ENCODE measurements at regions not wholly inside any gene's neighbourhood (a gene's known extent, or its start where the extent isn't known, plus 50 kb on each side); places are given as distances from the start of the nearest gene placed in this dataset.

DNA sequence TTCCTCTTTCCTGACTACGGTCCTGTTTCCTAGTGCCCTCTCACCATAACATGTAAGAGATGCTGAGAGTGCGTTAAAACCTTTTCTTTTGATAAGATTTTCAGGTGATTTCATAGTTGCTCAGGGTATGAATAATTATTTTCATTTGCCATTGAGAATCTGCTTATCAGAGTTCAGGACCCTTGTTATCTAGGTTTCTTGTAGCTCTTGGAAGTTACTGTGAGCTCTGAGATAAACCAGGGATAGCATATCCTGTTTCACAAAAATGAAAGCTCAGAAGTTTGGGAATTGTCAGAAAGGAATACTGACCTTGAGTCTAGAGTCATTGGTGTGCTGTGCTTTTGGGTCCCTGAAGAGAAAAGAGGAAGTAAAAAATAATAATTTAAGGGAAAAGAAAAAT lies 76.8 kb upstream of the PRKG1 start:
- Histone ChIP-seq H2AFZ (ENCODE audit: low read length) (no peak overlapping the region), H3K79me1 (ENCODE audit: insufficient read depth, low read depth, low read length, poor library complexity, severe bottlenecking) (no peaks in the 10 kb centered on the region), H2BK120ac (ENCODE audit: low read depth, low read length, poor library complexity, severe bottlenecking) (no peak overlapping the region), H3K23ac (ENCODE audit: insufficient read length, low read depth, low read length) (no peak overlapping the region), H2BK5ac (ENCODE audit: insufficient read length, low read length) (no peak overlapping the region), H4K8ac (replicated peaks; ENCODE audit: insufficient read length, low read depth, low read length) (no peak overlapping the region), H3K27ac (ENCODE audit: insufficient read length, low read depth, low read length) (no peak overlapping the region), H3K9me3 (ENCODE audit: control insufficient read depth, low read depth, low read length) (no peaks in the 10 kb centered on the region), H3T11ph (ENCODE audit: low read length) (no peak overlapping the region), H2BK20ac (ENCODE audit: low read depth, low read length, poor library complexity, severe bottlenecking) (no peak overlapping the region), H2AK5ac (ENCODE audit: insufficient read length, low read length) (no peak overlapping the region), H3K56ac (ENCODE audit: insufficient read length, low read depth, low read length) (no peak overlapping the region), H3K4me1 (ENCODE audit: insufficient read depth, low read length) (peaks cover 2% of the 10 kb centered on the region; the same call in 1 of the 2 replicates), H4K5ac (ENCODE audit: insufficient read length, low read depth, low read length) (no peak overlapping the region), H3K23me2 (ENCODE audit: insufficient read length, low read depth, low read length, poor library complexity, severe bottlenecking) (peaks cover 1% of the 10 kb centered on the region), H3K18ac (ENCODE audit: insufficient read length, low read depth, low read length) (no peak overlapping the region), H3K14ac (ENCODE audit: insufficient read depth, low read length) (no peak overlapping the region), H3K4ac (ENCODE audit: low read depth, low read length) (no peak overlapping the region), H3K4me2 (ENCODE audit: insufficient read depth, insufficient read length, low read length) (no peak overlapping the region), H2BK15ac (ENCODE audit: low read depth, low read length) (no peak overlapping the region), H3K9ac (ENCODE audit: extremely low read depth, insufficient read length, low read length) (no peak overlapping the region), H2BK12ac (ENCODE audit: insufficient read length, low read depth, low read length) (no peak overlapping the region), H3K27me3 (ENCODE audit: insufficient read depth, low read length) (peaks cover 6% of the 10 kb centered on the region; the same call in 1 of the 2 replicates), H4K91ac (ENCODE audit: insufficient read length, low read depth, low read length) (no peak overlapping the region), H4K20me1 (ENCODE audit: control insufficient read depth, insufficient read depth, insufficient read length) (no peaks in the 10 kb centered on the region), H3K79me2 (ENCODE audit: insufficient read depth, low read length) (no peaks in the 10 kb centered on the region)
- no CpG with 5 or more reads among the region's 2 CpGs for WGBS (ENCODE audit: extremely low coverage, insufficient read length, low lambda C conversion rate)
- no peak for DNase-seq
- H3K4me3 Mint-ChIP-seq = no peak overlapping the region
- H3K9me3 Mint-ChIP-seq = no peaks in the 10 kb centered on the region
- TF ChIP-seq, protein P1, sequence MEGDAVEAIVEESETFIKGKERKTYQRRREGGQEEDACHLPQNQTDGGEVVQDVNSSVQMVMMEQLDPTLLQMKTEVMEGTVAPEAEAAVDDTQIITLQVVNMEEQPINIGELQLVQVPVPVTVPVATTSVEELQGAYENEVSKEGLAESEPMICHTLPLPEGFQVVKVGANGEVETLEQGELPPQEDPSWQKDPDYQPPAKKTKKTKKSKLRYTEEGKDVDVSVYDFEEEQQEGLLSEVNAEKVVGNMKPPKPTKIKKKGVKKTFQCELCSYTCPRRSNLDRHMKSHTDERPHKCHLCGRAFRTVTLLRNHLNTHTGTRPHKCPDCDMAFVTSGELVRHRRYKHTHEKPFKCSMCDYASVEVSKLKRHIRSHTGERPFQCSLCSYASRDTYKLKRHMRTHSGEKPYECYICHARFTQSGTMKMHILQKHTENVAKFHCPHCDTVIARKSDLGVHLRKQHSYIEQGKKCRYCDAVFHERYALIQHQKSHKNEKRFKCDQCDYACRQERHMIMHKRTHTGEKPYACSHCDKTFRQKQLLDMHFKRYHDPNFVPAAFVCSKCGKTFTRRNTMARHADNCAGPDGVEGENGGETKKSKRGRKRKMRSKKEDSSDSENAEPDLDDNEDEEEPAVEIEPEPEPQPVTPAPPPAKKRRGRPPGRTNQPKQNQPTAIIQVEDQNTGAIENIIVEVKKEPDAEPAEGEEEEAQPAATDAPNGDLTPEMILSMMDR (conservative IDR thresholded peaks at IDR 0.05) = no peak
- H3K27ac Mint-ChIP-seq = no peak overlapping the region
- peaks cover 8 to 9% of the 10 kb centered on the region in 2 experiments for H3K4me1 Mint-ChIP-seq
- H3K36me3 Mint-ChIP-seq (ENCODE audit: insufficient read depth in 1 of 3, low read depth in 3 of 3) = no peaks in the 10 kb centered on the region
- H3K27me3 Mint-ChIP-seq (ENCODE audit: low read depth) = peaks cover 16% of the 10 kb centered on the region

Measured in H9 (cell line).